Neural progenitor cell (in vitro differentiated cells): ENCODE measurements at regions not wholly inside any gene's neighbourhood (a gene's known extent, or its start where the extent isn't known, plus 50 kb on each side); places are given as distances from the start of the nearest gene placed in this dataset.

ENCODE experiments used
- DNase-seq: peaks from one replicate; pipeline ENCODE4 v3.0.0-alpha.2; 2016; ENCODE audit warnings: low spot score
- H2AFZ ChIP-seq: fragments of 200-600 bp; sonication (generic); replicated peaks from 2 replicates; pipeline ENCODE4 v1.6.1; 2016; ENCODE audit warnings: antibody characterized with exemption
- H3F3A ChIP-seq: fragments of 200-600 bp; sonication (generic); 2 replicates; pipeline ENCODE4 v1.6.1; 2016; ENCODE audit warnings: antibody characterized with exemption, low read depth
- H3K27ac ChIP-seq: fragments of 200-600 bp; sonication (generic); 2 replicates; pipeline ENCODE4 v1.5.1; 2016; ENCODE audit warnings: mild to moderate bottlenecking
- H3K27me3 ChIP-seq: fragments of 200-600 bp; sonication (generic); 2 replicates; pipeline ENCODE4 v1.6.1; 2016; ENCODE audit warnings: mild to moderate bottlenecking, moderate library complexity
- H3K36me3 ChIP-seq: fragments of 200-600 bp; sonication (generic); 2 replicates; pipeline ENCODE4 v1.5.1; 2016
- H3K4me1 ChIP-seq: fragments of 200-600 bp; sonication (generic); 2 replicates; pipeline ENCODE4 v1.6.1; 2016; ENCODE audit warnings: mixed run types
- H3K4me2 ChIP-seq: fragments of 200-600 bp; sonication (generic); 2 replicates; pipeline ENCODE4 v1.6.1; 2016
- H3K4me3 ChIP-seq: fragments of 200-600 bp; sonication (generic); 2 replicates; pipeline ENCODE4 v1.5.1; 2016
- H3K79me2 ChIP-seq: fragments of 200-600 bp; sonication (generic); 2 replicates; pipeline ENCODE4 v1.6.1; 2016; ENCODE audit warnings: low read depth
- H3K9ac ChIP-seq: fragments of 200-600 bp; sonication (generic); 2 replicates; pipeline ENCODE4 v1.6.1; 2016
- H3K9me3 ChIP-seq: fragments of 200-600 bp; sonication (generic); 2 replicates; pipeline ENCODE4 v1.5.1; 2016; ENCODE audit warnings: low read depth
- H4K20me1 ChIP-seq: fragments of 200-600 bp; sonication (generic); 2 replicates; pipeline ENCODE4 v1.6.1; 2016; ENCODE audit warnings: low read depth
- H3K27ac Mint-ChIP-seq: 3 replicates; pipeline ENCODE4 v1.8.0; 2021; ENCODE audit warnings: mixed read lengths
- H3K27me3 Mint-ChIP-seq: 2 replicates; pipeline ENCODE4 v1.8.0; 2022; ENCODE audit warnings: low read depth, mild to moderate bottlenecking, inconsistent platforms, moderate library complexity, mixed read lengths; ENCODE audit not compliant: insufficient read depth
- H3K36me3 Mint-ChIP-seq: 3 replicates; pipeline ENCODE4 v1.8.0; 2021; ENCODE audit warnings: mixed read lengths
- H3K4me1 Mint-ChIP-seq: 3 replicates; pipeline ENCODE4 v1.8.0; 2021; ENCODE audit warnings: mixed read lengths
- H3K4me3 Mint-ChIP-seq: 3 replicates; pipeline ENCODE4 v1.8.0; 2021; ENCODE audit warnings: mild to moderate bottlenecking, moderate library complexity, mixed read lengths
- H3K9me3 Mint-ChIP-seq: 3 replicates; pipeline ENCODE4 v1.8.0; 2020; ENCODE audit warnings: mixed read lengths
- CTCF ChIP-seq: fragments of 200-600 bp; sonication (generic); IDR thresholded peaks from 2 replicates; pipeline ENCODE4 v1.5.1; 2017; ENCODE audit warnings: antibody characterized with exemption, mild to moderate bottlenecking
- EZH2 ChIP-seq: fragments of 200-600 bp; sonication (generic); IDR thresholded peaks from 2 replicates; pipeline ENCODE4 v1.6.1; 2017; ENCODE audit warnings: antibody characterized with exemption, mild to moderate bottlenecking, moderate library complexity
- EZH2phosphoT487 ChIP-seq: fragments of 200-600 bp; sonication (generic); IDR thresholded peaks from 2 replicates; pipeline ENCODE4 v1.6.1; 2017; ENCODE audit warnings: antibody characterized with exemption

GRCh38 chr1:80579055-80579454 lies 1221.7 kb upstream of the ADGRL2 start:
- Mint-ChIP-seq H3K36me3 (no peaks in the 10 kb centered on the region), H3K4me1 (no peaks in the 10 kb centered on the region), H3K9me3 (no peaks in the 10 kb centered on the region), H3K4me3 (no peak overlapping the region), H3K27me3 (no peaks in the 10 kb centered on the region), H3K27ac (no peak overlapping the region)
- H3K9me3 ChIP-seq = peaks cover 4% of the 10 kb centered on the region
- no peak overlapping the region for H3K9ac ChIP-seq
- H3K27ac ChIP-seq = no peak overlapping the region
- no peak overlapping the region for H3K4me2 ChIP-seq
- no peak overlapping the region for H2AFZ ChIP-seq
- TF ChIP-seq CTCF = no peak
- TF ChIP-seq EZH2phosphoT487 = no peak
- no peak for TF ChIP-seq EZH2
- no peaks in the 10 kb centered on the region for H4K20me1 ChIP-seq
- H3F3A ChIP-seq = no peaks in the 10 kb centered on the region
- H3K79me2 ChIP-seq = no peaks in the 10 kb centered on the region
- H3K27me3 ChIP-seq = no peaks in the 10 kb centered on the region
- H3K36me3 ChIP-seq = no peaks in the 10 kb centered on the region
- DNase-seq = no peak
- H3K4me1 ChIP-seq = no peaks in the 10 kb centered on the region
- no peak overlapping the region for H3K4me3 ChIP-seq

DNA sequence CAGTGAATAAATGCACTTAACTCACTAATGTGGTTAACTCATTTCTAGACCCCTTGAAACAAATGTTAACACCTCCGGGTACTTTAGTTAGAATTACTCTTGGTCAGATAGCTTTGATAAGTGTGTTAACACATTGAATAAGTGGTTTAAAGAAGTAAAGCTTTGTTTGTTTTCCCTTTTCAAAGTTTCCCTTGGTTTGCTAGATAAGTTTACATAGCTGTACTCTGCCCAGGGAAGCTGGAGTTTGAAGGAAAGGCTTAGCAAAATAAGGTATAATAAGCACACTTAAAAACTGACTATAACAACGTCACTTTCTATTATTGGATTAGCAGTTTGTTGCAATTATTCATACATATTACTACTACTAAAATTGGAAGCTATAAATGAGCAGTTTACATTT lies 1233.9 kb upstream of the ADGRL2 start:
- H3K36me3 Mint-ChIP-seq = no peaks in the 10 kb centered on the region
- H3K4me2 ChIP-seq = no peak overlapping the region
- no peak overlapping the region for H3K27ac Mint-ChIP-seq
- no peaks in the 10 kb centered on the region for H3K27me3 ChIP-seq
- DNase-seq = no peak
- H4K20me1 ChIP-seq = no peaks in the 10 kb centered on the region
- H3K4me1 ChIP-seq = peaks cover 20% of the 10 kb centered on the region
- no peaks in the 10 kb centered on the region for H3K36me3 ChIP-seq
- H3K4me3 Mint-ChIP-seq = no peak overlapping the region
- H3K9me3 Mint-ChIP-seq = peaks cover 2% of the 10 kb centered on the region
- no peak overlapping the region for H3K27ac ChIP-seq
- H3K27me3 Mint-ChIP-seq = no peaks in the 10 kb centered on the region
- no peak overlapping the region for H2AFZ ChIP-seq
- H3K9me3 ChIP-seq = no peaks in the 10 kb centered on the region
- no peak overlapping the region for H3K4me3 ChIP-seq
- H3K9ac ChIP-seq = no peak overlapping the region
- H3K79me2 ChIP-seq = no peaks in the 10 kb centered on the region
- H3K4me1 Mint-ChIP-seq = peaks cover 18% of the 10 kb centered on the region
- no peaks in the 10 kb centered on the region for H3F3A ChIP-seq
- TF ChIP-seq CTCF (no peak), EZH2 (no peak), EZH2phosphoT487 (no peak)

DNA sequence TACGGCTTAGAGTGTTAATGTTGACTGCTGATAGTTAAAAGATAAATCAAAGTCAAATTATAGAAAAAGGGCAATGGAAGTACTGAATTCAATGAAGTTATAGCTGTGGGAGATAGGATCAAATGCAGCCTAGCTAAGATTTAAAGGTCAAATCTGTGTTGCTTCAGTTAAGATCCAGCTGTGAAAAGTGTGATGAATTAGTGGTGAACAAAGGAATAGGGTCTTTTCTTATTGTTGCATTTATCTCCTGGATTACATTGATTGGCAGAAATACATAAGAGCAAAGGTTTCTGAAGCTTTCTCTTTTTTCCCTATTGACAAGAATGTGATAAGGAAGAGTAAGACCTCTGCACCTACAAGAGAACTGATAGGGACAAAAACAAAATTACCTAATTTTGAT lies 1234.6 kb upstream of the ADGRL2 start:
- Mint-ChIP-seq H3K9me3 (peaks cover 2% of the 10 kb centered on the region), H3K36me3 (no peaks in the 10 kb centered on the region), H3K4me1 (peaks cover 18% of the 10 kb centered on the region), H3K27ac (no peak overlapping the region), H3K4me3 (no peak overlapping the region), H3K27me3 (peaks cover under 1% of the 10 kb centered on the region)
- TF ChIP-seq EZH2phosphoT487 = no peak
- TF ChIP-seq CTCF = no peak
- TF ChIP-seq EZH2 = no peak
- Histone ChIP-seq H3K4me3 (no peak overlapping the region), H3K4me1 (peaks cover 20% of the 10 kb centered on the region), H3K4me2 (no peak overlapping the region), H3K9ac (no peak overlapping the region), H3K9me3 (no peaks in the 10 kb centered on the region), H3K27ac (no peak overlapping the region), H3K27me3 (no peaks in the 10 kb centered on the region), H2AFZ (no peak overlapping the region), H4K20me1 (no peaks in the 10 kb centered on the region), H3K79me2 (no peaks in the 10 kb centered on the region), H3K36me3 (no peaks in the 10 kb centered on the region), H3F3A (no peaks in the 10 kb centered on the region)
- peak; percentile 15 for DNase-seq

DNA sequence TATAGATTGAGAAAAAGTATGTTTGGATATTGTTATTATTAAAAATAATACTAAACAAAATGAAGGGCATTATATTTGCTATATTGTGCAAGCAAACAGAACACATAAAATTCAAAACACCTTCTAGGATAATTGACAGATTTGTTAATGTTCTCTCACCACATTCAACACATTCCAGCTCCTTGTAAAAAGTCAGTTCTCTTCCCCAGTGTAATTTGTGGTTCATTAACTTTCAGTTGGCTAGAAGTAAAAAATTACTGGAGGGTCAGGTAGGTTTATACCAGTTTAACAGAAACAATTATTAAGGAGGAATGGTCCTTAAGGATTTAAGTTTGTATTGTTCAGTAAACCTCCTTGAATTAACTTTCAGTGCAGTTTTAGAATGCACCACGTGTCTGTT lies 1235.3 kb upstream of the ADGRL2 start:
- Histone ChIP-seq H3K4me2 (no peak overlapping the region), H3K36me3 (no peaks in the 10 kb centered on the region), H3K27ac (no peak overlapping the region), H3K9ac (no peak overlapping the region), H3K4me1 (peaks cover 20% of the 10 kb centered on the region), H3K9me3 (no peaks in the 10 kb centered on the region), H3K79me2 (no peaks in the 10 kb centered on the region), H2AFZ (no peak overlapping the region), H4K20me1 (no peaks in the 10 kb centered on the region), H3F3A (no peaks in the 10 kb centered on the region), H3K4me3 (no peak overlapping the region), H3K27me3 (no peaks in the 10 kb centered on the region)
- no peak overlapping the region for H3K4me3 Mint-ChIP-seq
- H3K9me3 Mint-ChIP-seq = peaks cover 2% of the 10 kb centered on the region
- H3K36me3 Mint-ChIP-seq = no peaks in the 10 kb centered on the region
- DNase-seq = no peak
- H3K4me1 Mint-ChIP-seq = peaks cover 18% of the 10 kb centered on the region
- no peak overlapping the region for H3K27ac Mint-ChIP-seq
- H3K27me3 Mint-ChIP-seq = peaks cover 4% of the 10 kb centered on the region
- no peak for TF ChIP-seq EZH2phosphoT487
- TF ChIP-seq EZH2 = no peak
